Natural killer cell (primary cell): ENCODE measurements at regions not wholly inside any gene's neighbourhood (a gene's known extent, or its start where the extent isn't known, plus 50 kb on each side); places are given as distances from the start of the nearest gene placed in this dataset.

Experiments used
- ATAC-seq, 3 donors: fragments of 150-1000 bp in 2 of 3; fragments of 200-7000 bp in 1 of 3; cut with Tn5 transposase; 1 replicate in 1 of 3; 2 replicates in 2 of 3; pipeline ENCODE4 v1.10.0; 2021; ENCODE audit warnings: mild to moderate bottlenecking in 2 of 3, moderate library complexity in 2 of 3
- DNase-seq, 2 donors: peaks; one replicate each; pipeline versions ENCODE4 v3.0.0 to v3.0.0-alpha.2; 2013 to 2021; ENCODE audit warnings: mixed read lengths in 1 of 2
- H3K27ac ChIP-seq: one replicate; pipeline ENCODE4 v1.5.1; 2013; ENCODE audit warnings: mild to moderate bottlenecking, low read length
- H3K27me3 ChIP-seq: one replicate; pipeline ENCODE4 v1.6.1; 2013; ENCODE audit warnings: low read length; ENCODE audit not compliant: control insufficient read depth, insufficient read depth
- H3K36me3 ChIP-seq: one replicate; pipeline ENCODE4 v1.6.1; 2013; ENCODE audit warnings: low read length; ENCODE audit not compliant: control insufficient read depth, insufficient read depth
- H3K4me1 ChIP-seq: one replicate; pipeline ENCODE4 v1.6.1; 2013; ENCODE audit warnings: low read length; ENCODE audit not compliant: control insufficient read depth, insufficient read depth
- H3K4me3 ChIP-seq: one replicate; pipeline ENCODE4 v1.5.1; 2013; ENCODE audit warnings: low read length
- H3K9me3 ChIP-seq: one replicate; pipeline ENCODE4 v1.6.1; 2013; ENCODE audit warnings: low read length; ENCODE audit not compliant: control insufficient read depth, insufficient read depth
- H3K27ac Mint-ChIP-seq, 2 donors: one replicate each; pipeline ENCODE4 v1.8.0; 2022; ENCODE audit warnings: mild to moderate bottlenecking in 2 of 2, mixed read lengths in 2 of 2, moderate library complexity in 1 of 2
- H3K27me3 Mint-ChIP-seq, 2 donors: one replicate each; pipeline ENCODE4 v1.8.0; 2022; ENCODE audit warnings: low read depth in 2 of 2, mixed read lengths in 2 of 2
- H3K36me3 Mint-ChIP-seq: one replicate; pipeline ENCODE4 v1.8.0; 2022; ENCODE audit warnings: mixed read lengths
- H3K4me1 Mint-ChIP-seq, 2 donors: one replicate each; pipeline ENCODE4 v1.8.0; 2022; ENCODE audit warnings: mixed read lengths in 2 of 2
- H3K4me3 Mint-ChIP-seq: one replicate; pipeline ENCODE4 v1.8.0; 2022; ENCODE audit warnings: mild to moderate bottlenecking, moderate library complexity, mixed read lengths
- H3K9me3 Mint-ChIP-seq, 2 donors: one replicate each; pipeline ENCODE4 v1.8.0; 2022; ENCODE audit warnings: mixed read lengths in 2 of 2
- CTCF ChIP-seq: fragments of 200-600 bp; IDR thresholded peaks from one replicate; pipeline ENCODE4 v1.8.0; 2022; ENCODE audit warnings: antibody characterized with exemption
- WGBS: methylation state at CpG from one replicate; pipeline ENCODE4 v1.1.7; 2013; ENCODE audit warnings: missing lambda C conversion rate; ENCODE audit not compliant: insufficient coverage; 5-methylcytosine and 5-hydroxymethylcytosine counted together
- intact Hi-C: fragments of 100-400 bp; cut with micrococcal nuclease; formaldehyde crosslinking; loops from one replicate; pipeline ENCODE4 v1.14.2; 2022

- intact Hi-C loops: no loop called here
- 76% methylated on average over 4 of the region's 4 CpGs for WGBS
- Mint-ChIP-seq H3K36me3 (no peaks in the 10 kb centered on the region), H3K27me3 (no peaks in the 10 kb centered on the region), H3K9me3 (peaks cover 6 to 9% of the 10 kb centered on the region in 2 donors), H3K4me1 (no peaks in the 10 kb centered on the region), H3K4me3 (no peak overlapping the region), H3K27ac (no peak overlapping the region)
- Histone ChIP-seq H3K27ac (no peak overlapping the region), H3K36me3 (no peaks in the 10 kb centered on the region), H3K4me1 (no peaks in the 10 kb centered on the region), H3K4me3 (no peak overlapping the region), H3K9me3 (no peaks in the 10 kb centered on the region), H3K27me3 (no peaks in the 10 kb centered on the region)
- TF ChIP-seq CTCF: no peak
- ATAC-seq: no peak
- DNase-seq: no peak
These were observed 198.5 kb downstream of the ADGRG6 start for GRCh38 chr6:142500250-142500786.

DNA sequence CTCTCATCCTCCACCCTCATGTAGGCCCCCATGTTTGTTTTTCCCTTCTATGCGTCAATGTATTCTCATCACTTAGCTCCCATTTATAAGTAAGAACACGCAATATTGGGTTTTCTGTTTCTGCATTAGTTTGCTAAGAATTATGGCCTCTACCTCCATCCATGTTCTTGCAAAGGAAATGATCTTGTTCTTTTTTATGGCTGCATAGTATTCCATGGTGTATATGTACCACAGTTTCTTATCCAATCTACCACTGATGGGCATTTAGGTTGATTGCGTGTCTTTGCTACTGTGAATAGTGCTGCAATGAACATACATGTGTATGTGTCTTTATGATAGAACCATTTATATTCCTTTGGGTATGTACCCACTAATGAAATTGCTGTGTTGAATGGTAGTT, 200.0 kb downstream of the ADGRG6 start:
- 92% methylated on average over 2 of the region's 3 CpGs for WGBS
- no peaks in the 10 kb centered on the region for H3K4me1 Mint-ChIP-seq
- no peaks in the 10 kb centered on the region for H3K4me1 ChIP-seq

GRCh38 chr6:142507065-142507464, 205.3 kb downstream of the ADGRG6 start:
- Mint-ChIP-seq H3K4me3 (no peak overlapping the region), H3K36me3 (no peaks in the 10 kb centered on the region), H3K27ac (no peak overlapping the region), H3K9me3 (peaks cover 6 to 9% of the 10 kb centered on the region in 2 donors), H3K27me3 (no peaks in the 10 kb centered on the region), H3K4me1 (no peaks in the 10 kb centered on the region)
- no peaks in the 10 kb centered on the region for H3K27me3 ChIP-seq
- H3K36me3 ChIP-seq: no peaks in the 10 kb centered on the region
- 96% methylated on average over 4 of the region's 4 CpGs for WGBS
- H3K27ac ChIP-seq: no peak overlapping the region
- H3K9me3 ChIP-seq: no peaks in the 10 kb centered on the region
- intact Hi-C loops: no loop called here
- DNase-seq (no peak), ATAC-seq (no peak)
- no peak overlapping the region for H3K4me3 ChIP-seq
- H3K4me1 ChIP-seq: no peaks in the 10 kb centered on the region
- no peak for TF ChIP-seq CTCF

More for the DNA sequence above, 200.0 kb downstream of the ADGRG6 start:
- H3K9me3 Mint-ChIP-seq: peaks cover 6 to 9% of the 10 kb centered on the region in 2 donors
- no peak overlapping the region for H3K27ac ChIP-seq
- ATAC-seq: no peak
- H3K36me3 Mint-ChIP-seq: no peaks in the 10 kb centered on the region
- H3K27me3 Mint-ChIP-seq: no peaks in the 10 kb centered on the region
- intact Hi-C loops: no loop called here
- no peak for DNase-seq
- H3K9me3 ChIP-seq: no peaks in the 10 kb centered on the region
- no peak overlapping the region for H3K4me3 Mint-ChIP-seq
- no peak overlapping the region for H3K4me3 ChIP-seq
- no peaks in the 10 kb centered on the region for H3K27me3 ChIP-seq
- TF ChIP-seq CTCF: no peak
- no peaks in the 10 kb centered on the region for H3K36me3 ChIP-seq
- no peak overlapping the region for H3K27ac Mint-ChIP-seq

GRCh38 chr6:142510211-142510610, 208.4 kb downstream of the ADGRG6 start:
- no peaks in the 10 kb centered on the region for H3K36me3 ChIP-seq
- no peaks in the 10 kb centered on the region for H3K36me3 Mint-ChIP-seq
- H3K4me3 ChIP-seq: no peak overlapping the region
- no peaks in the 10 kb centered on the region for H3K27me3 ChIP-seq
- 77% methylated on average over 3 of the region's 3 CpGs for WGBS
- intact Hi-C loops: no loop called here
- no peak overlapping the region for H3K27ac Mint-ChIP-seq
- no peak overlapping the region for H3K4me3 Mint-ChIP-seq
- H3K27me3 Mint-ChIP-seq: no peaks in the 10 kb centered on the region
- peaks cover 0 to under 1% of the 10 kb centered on the region in 2 donors for H3K9me3 Mint-ChIP-seq
- no peaks in the 10 kb centered on the region for H3K4me1 ChIP-seq
- no peak for ATAC-seq
- DNase-seq: no peak
- no peak for TF ChIP-seq CTCF
- no peaks in the 10 kb centered on the region for H3K4me1 Mint-ChIP-seq
- H3K9me3 ChIP-seq: no peaks in the 10 kb centered on the region
- no peak overlapping the region for H3K27ac ChIP-seq
